ENCODE measurements at regions not wholly inside any gene's neighbourhood (a gene's known extent, or its start where the extent isn't known, plus 50 kb on each side); places are given as distances from the start of the nearest gene placed in this dataset.

GRCh38 chr11:15569305-15570025 lies 454.7 kb downstream of the INSC start:
- TF ChIP-seq CTCF (IDR thresholded peaks at IDR 0.05): no peak
- Histone ChIP-seq H3K4me1 (peaks cover 0 to 42% (median 12%) of the 10 kb centered on the region in 9 donors), H3K36me3 (no peaks in the 10 kb centered on the region), H3K27ac (peak overlapping the region in 9 of 10 donors; percentile 6 to 78 (median 67)), H3K4me3 (no peak overlapping the region), H3K27me3 (no peaks in the 10 kb centered on the region), H3K9me3 (no peaks in the 10 kb centered on the region)
- intact Hi-C loops (cut with DNase I): loop anchor here in 1 of 10 donors (5.0 kb wide), 1 partner anchor 122 kb away; no protein-coding TSS in a partner anchor
- WGBS, 2 donors: 21 to 36% methylated on average over 7 of the region's 7 CpGs
- DNase-seq (peak in 1 of 2 donors; percentile 77), ATAC-seq (peak; percentile 89 to 98 (median 95))

GRCh38 chr11:15575409-15575808 lies 460.7 kb downstream of the INSC start:
- no peaks in the 10 kb centered on the region for H3K27me3 ChIP-seq
- H3K36me3 ChIP-seq: no peaks in the 10 kb centered on the region
- 96% methylated on average over 2 of the region's 2 CpGs for WGBS, 2 donors
- DNase-seq: no peak
- no peaks in the 10 kb centered on the region for H3K9me3 ChIP-seq
- intact Hi-C loops (cut with DNase I): no loop called here
- TF ChIP-seq CTCF (IDR thresholded peaks at IDR 0.05): no peak
- H3K4me1 ChIP-seq: peaks cover 0 to 24% (median 0%) of the 10 kb centered on the region in 9 donors
- peak overlapping the region in 1 of 10 donors; percentile 75 for H3K27ac ChIP-seq
- no peak overlapping the region for H3K4me3 ChIP-seq
- no peak for ATAC-seq

GRCh38 chr11:15576769-15577168 lies 462.0 kb downstream of the INSC start:
- DNase-seq (no peak), ATAC-seq (no peak)
- Histone ChIP-seq H3K9me3 (no peaks in the 10 kb centered on the region), H3K27ac (peak overlapping the region in 1 of 10 donors; percentile 75), H3K36me3 (no peaks in the 10 kb centered on the region), H3K4me1 (peaks cover 0 to 29% (median 0%) of the 10 kb centered on the region in 9 donors), H3K27me3 (no peaks in the 10 kb centered on the region), H3K4me3 (no peak overlapping the region)
- TF ChIP-seq CTCF (IDR thresholded peaks at IDR 0.05): no peak
- intact Hi-C loops (cut with DNase I): no loop called here
- 88 to 91% methylated on average over 4 of the region's 4 CpGs for WGBS, 2 donors

GRCh38 chr11:15577519-15577918 lies 462.8 kb downstream of the INSC start:
- no peak for TF ChIP-seq CTCF (IDR thresholded peaks at IDR 0.05)
- no peaks in the 10 kb centered on the region for H3K9me3 ChIP-seq
- H3K4me1 ChIP-seq: peaks cover 0 to 29% (median 0%) of the 10 kb centered on the region in 9 donors
- no peaks in the 10 kb centered on the region for H3K27me3 ChIP-seq
- no peak for DNase-seq
- no peak overlapping the region for H3K4me3 ChIP-seq
- intact Hi-C loops (cut with DNase I): no loop called here
- WGBS, 2 donors: 84 to 86% methylated on average over 2 of the region's 2 CpGs
- no peak for ATAC-seq
- peak overlapping the region in 1 of 10 donors; percentile 75 for H3K27ac ChIP-seq
- H3K36me3 ChIP-seq: no peaks in the 10 kb centered on the region

All from heart right ventricle (tissue), 16 donors.